ENCODE measurements at regions not wholly inside any gene's neighbourhood (a gene's known extent, or its start where the extent isn't known, plus 50 kb on each side); places are given as distances from the start of the nearest gene placed in this dataset.

- Histone ChIP-seq H3K9me3 (ENCODE audit: low read depth, low read length, poor library complexity, severe bottlenecking) (no peaks in the 10 kb centered on the region), H3K4me1 (ENCODE audit: insufficient read depth, low read length, poor library complexity, severe bottlenecking) (no peaks in the 10 kb centered on the region), H3K27ac (ENCODE audit: low read depth, low read length, poor library complexity, severe bottlenecking) (no peak overlapping the region), H3K27me3 (replicated peaks; ENCODE audit: insufficient read depth, low read depth, low read length, poor library complexity) (no peaks in the 10 kb centered on the region), H3K4me3 (ENCODE audit: low read depth, low read length, poor library complexity, severe bottlenecking) (no peak overlapping the region), H3K36me3 (ENCODE audit: insufficient read depth, low read length, poor library complexity, severe bottlenecking) (no peaks in the 10 kb centered on the region)
- TF ChIP-seq CTCF (conservative IDR thresholded peaks at IDR 0.05; ENCODE audit: low read depth, low read length) = no peak
- TF ChIP-seq EZH2 (IDR thresholded peaks at IDR 0.05; ENCODE audit: borderline replicate concordance, low read depth, low read length, poor library complexity, severe bottlenecking) = no peak
- BruUV-seq (replicated peaks) = no TSS peak
- ChIA-PET CTCF (no interaction called here), POLR2A (ENCODE audit: low non-redundant PET) (no interaction called here)
- intact Hi-C loops (cut with micrococcal nuclease; ENCODE audit: unreplicated experiment) = no loop called here
- DNase-seq (ENCODE audit: low spot score) = no peak
Observed at GRCh38 chr11:69974528-69974927, 103.6 kb upstream of the ANO1 start.

DNA sequence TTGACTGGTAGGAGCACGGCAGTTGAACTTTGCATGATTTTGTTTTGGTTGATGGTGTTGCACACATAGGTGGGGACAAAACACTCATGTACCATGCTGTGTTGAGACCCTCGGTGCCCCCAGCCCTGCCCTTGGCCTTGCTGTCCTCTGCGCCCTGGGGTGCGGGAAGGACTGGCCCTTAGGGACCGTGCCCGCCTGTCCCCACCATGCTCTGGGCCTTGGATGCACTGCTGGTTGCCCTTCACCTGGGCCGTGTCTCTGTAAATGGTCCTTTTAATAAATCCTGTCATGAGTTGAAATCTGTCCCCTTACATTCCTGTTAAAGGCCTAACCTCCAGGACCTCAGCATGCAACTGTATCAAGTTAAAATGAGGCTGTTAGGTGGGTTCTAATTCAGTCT is 102.3 kb upstream of the ANO1 start:
- H3K27me3 ChIP-seq (replicated peaks; ENCODE audit: insufficient read depth, low read depth, low read length, poor library complexity) = no peaks in the 10 kb centered on the region
- BruUV-seq (replicated peaks) = no TSS peak
- H3K4me3 ChIP-seq (ENCODE audit: low read depth, low read length, poor library complexity, severe bottlenecking) = no peak overlapping the region
- no peak overlapping the region for H3K27ac ChIP-seq (ENCODE audit: low read depth, low read length, poor library complexity, severe bottlenecking)
- ChIA-PET CTCF (no interaction called here), POLR2A (ENCODE audit: low non-redundant PET) (no interaction called here)
- H3K4me1 ChIP-seq (ENCODE audit: insufficient read depth, low read length, poor library complexity, severe bottlenecking) = no peaks in the 10 kb centered on the region
- no peak for DNase-seq (ENCODE audit: low spot score)
- intact Hi-C loops (cut with micrococcal nuclease; ENCODE audit: unreplicated experiment) = no loop called here
- H3K9me3 ChIP-seq (ENCODE audit: low read depth, low read length, poor library complexity, severe bottlenecking) = no peaks in the 10 kb centered on the region
- no peak for TF ChIP-seq EZH2 (IDR thresholded peaks at IDR 0.05; ENCODE audit: borderline replicate concordance, low read depth, low read length, poor library complexity, severe bottlenecking)
- TF ChIP-seq CTCF (conservative IDR thresholded peaks at IDR 0.05; ENCODE audit: low read depth, low read length) = no peak
- no peaks in the 10 kb centered on the region for H3K36me3 ChIP-seq (ENCODE audit: insufficient read depth, low read length, poor library complexity, severe bottlenecking)

GRCh38 chr11:69976794-69977193 is 101.3 kb upstream of the ANO1 start:
- no peaks in the 10 kb centered on the region for H3K9me3 ChIP-seq (ENCODE audit: low read depth, low read length, poor library complexity, severe bottlenecking)
- H3K4me3 ChIP-seq (ENCODE audit: low read depth, low read length, poor library complexity, severe bottlenecking) = no peak overlapping the region
- peaks cover 6% of the 10 kb centered on the region for H3K27me3 ChIP-seq (replicated peaks; ENCODE audit: insufficient read depth, low read depth, low read length, poor library complexity)
- H3K4me1 ChIP-seq (ENCODE audit: insufficient read depth, low read length, poor library complexity, severe bottlenecking) = no peaks in the 10 kb centered on the region
- no TSS peak for BruUV-seq (replicated peaks)
- TF ChIP-seq EZH2 (IDR thresholded peaks at IDR 0.05; ENCODE audit: borderline replicate concordance, low read depth, low read length, poor library complexity, severe bottlenecking) (no peak), CTCF (conservative IDR thresholded peaks at IDR 0.05; ENCODE audit: low read depth, low read length) (no peak)
- POLR2A ChIA-PET (ENCODE audit: low non-redundant PET) = no interaction called here
- H3K27ac ChIP-seq (ENCODE audit: low read depth, low read length, poor library complexity, severe bottlenecking) = no peak overlapping the region
- CTCF ChIA-PET = no interaction called here
- DNase-seq (ENCODE audit: low spot score) = no peak
- no peaks in the 10 kb centered on the region for H3K36me3 ChIP-seq (ENCODE audit: insufficient read depth, low read length, poor library complexity, severe bottlenecking)
- intact Hi-C loops (cut with micrococcal nuclease; ENCODE audit: unreplicated experiment) = no loop called here

Data from A673 (cell line).